ELR (cell line): ENCODE measurements at regions not wholly inside any gene's neighbourhood (a gene's known extent, or its start where the extent isn't known, plus 50 kb on each side); places are given as distances from the start of the nearest gene placed in this dataset.
"Not testable (repeated sequence)": the region's sequence is repeated elsewhere in the genome, so short reads cannot be mapped to it uniquely, and the experiment has no call there.

ENCODE experiments used
- DNase-seq: peaks from one replicate; pipeline ENCODE4 v3.0.0-alpha.2; 2015; ENCODE audit warnings: low read depth

DNA sequence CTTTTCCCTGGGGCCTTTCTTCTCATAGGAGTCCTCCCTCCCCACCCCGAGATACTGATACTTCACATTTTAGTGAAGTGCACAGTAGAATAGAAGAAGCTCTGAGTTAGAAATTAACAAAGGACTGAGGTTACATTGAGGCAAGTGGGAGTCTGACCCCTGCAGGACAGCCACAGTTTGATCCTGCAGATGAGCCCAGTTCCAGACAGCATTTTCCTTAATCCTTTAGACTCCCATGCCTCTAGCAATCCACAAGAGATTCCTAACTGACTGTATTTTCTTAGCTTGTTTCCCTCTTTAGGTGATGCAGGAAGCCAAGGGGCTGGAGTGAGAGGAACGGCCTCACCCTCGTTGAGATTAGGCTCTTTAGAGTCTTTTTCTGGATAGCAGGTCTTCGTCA is 204.0 kb downstream of the CYRIA start:
- DNase-seq = no peak

DNA sequence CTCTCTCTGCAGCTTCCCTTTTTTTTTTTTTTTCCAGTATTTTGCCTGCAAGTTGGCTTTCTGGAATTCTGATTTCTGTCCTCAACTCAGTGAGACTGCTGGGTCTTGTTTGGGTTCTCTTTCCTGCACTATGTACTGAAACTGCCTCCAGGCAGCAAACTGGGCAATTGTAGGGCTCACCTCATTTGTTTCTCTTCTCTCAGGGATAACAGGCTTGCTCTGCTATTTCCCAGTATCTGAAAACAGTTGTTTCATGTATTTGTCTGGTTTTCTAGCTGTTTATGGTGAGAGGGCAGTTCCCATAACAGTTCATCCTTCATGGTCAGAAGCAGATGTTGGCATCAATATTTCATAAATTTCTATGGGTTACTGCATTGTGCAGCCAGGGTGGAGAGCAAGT is 206.0 kb downstream of the CYRIA start:
- no peak for DNase-seq

DNA sequence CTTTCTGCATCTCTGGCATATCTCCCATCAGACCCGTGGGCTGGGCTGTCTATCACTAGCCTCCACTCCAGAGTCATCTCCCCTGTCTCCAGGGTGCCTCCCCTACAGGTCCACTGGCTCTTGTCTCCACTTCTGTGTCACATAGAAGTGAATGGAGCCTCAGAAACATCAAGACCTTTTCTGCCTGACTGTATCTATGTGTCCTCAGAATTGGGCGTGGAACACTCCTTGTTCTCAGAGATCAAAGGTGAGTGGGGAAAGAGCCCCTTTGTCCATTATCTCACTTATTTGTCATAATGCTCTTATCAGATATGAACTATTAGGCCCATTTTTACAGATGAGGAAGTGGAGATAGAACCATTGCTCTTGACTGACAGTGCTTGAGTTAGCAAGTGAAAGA is 211.0 kb downstream of the CYRIA start:
- DNase-seq = no peak

DNA sequence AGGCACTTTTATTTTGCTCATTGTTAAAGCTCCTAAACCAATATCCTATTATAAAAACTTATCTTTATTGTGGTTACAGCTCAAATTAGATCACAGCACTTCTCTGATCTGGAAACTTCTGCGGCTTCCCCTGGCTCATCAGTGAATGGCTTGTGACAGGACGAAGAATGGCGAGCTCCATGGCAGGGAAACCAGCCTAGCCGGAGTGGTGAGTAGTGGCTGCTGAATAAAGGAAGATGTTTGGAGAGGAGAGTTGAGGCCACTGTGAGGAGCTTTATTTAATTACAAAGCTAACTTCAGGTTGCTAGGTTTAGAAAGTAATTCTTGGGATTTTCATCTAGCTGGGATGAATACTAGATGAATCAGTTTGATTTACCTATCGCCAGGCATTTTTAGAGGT is 213.5 kb downstream of the CYRIA start:
- no peak for DNase-seq

DNA sequence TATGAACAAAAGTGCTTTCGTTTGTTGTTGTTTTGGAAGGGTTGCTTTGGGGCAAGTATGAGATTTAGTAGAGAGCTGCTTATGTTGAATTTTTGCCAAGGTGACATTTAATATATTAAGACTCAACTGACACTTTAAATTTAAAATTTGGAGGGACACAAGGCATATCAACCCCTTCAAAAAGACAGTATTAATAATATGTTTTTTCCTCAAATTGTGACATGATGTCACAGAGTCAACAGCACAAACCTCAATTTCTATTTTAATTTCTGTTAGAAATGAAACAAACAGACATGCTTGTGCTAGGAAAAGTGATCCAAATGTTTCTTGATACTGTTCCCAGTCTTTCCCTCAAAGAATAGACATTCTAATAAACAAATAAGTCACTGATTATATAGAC is 218.9 kb downstream of the CYRIA start:
- no peak for DNase-seq

DNA sequence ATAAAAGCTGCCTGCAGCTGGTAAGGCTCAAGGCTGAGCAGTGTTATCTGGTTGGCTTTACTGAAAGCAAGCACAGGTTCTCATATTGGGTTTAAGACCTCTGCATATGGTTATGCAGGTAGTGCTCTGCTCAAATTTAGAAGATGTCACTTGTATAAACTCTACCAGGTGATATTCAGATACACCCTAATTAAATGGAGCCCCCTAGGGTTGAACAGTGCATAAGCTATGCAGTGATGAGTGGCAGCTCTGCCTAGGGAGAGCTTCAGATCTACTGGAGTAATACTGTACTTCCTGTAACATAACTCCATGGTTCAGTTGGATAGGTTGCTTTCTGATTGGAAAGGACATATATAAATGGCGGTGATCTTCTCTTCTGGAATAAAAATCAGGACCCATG is 222.7 kb downstream of the CYRIA start:
- DNase-seq = no peak

DNA sequence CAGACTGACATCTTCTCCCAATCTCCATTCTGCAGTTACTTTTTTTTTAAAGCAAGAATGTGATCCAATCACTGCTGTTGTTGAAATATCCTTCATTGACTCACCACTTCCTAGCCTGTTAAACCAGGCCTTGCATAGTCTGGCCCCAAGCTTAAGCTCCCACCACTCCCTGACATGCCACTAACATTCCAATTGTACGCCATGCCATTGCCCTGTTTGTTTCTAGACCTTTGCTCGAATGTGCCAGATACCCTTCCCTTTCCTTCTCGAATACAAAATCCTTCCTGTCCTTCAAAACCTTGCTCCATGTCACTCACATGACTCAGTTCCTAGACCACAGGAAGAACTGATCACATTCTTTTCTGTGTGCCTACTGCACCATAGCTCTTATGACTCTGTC is 224.2 kb downstream of the CYRIA start:
- DNase-seq = no peak

DNA sequence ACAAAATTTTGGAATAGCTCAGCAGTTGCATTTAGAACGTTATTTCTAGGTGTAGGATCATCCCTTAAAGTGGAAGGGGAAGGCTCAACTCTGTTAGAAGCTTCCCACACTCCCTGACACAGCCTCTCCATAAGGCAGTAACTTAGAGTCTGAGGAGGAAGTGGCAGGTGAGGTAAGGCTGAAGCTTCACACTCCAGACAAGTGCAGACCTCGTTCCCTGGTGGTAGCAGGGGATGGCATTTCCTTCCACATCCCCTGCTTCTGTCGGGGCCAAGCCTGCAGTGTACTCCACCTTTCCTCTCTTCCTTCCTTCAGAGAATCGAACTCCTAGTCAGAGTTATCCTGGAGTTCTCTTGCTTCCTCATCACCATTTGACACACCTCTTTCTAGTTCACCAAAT is 224.7 kb downstream of the CYRIA start:
- no peak for DNase-seq

DNA sequence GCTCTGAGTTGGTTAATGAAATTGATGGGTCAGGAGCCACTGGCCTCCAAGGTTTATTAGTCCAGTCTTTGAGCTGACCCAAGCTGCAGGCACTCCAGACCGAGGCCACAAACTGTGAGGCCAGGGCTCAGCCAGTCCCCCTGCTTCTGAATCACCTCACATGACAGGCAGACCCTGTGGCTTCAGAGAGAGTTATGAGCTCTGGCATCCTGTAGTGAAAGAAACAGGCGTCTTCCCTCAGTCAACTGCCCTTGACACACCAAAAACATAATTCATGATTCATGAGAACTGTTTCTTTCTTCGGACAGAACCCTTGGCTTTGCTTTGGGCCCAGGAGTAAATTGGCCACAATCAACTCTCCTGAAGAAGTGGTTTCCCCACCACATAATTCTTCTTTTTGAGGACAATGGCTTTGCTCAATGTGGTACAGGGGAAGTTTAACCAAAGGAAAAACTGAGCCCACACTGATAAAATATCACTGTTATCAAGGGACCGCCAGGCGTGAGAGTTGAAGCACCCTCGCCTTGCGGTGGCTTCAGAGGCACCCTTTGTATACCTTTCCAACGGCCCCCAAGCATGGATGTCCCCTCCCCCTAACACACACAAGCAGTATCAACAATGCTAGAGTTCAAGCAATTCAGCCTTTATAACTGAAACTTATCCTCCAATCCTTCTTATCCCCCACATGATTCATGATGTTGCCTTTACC is 226.9 kb downstream of the CYRIA start:
- no peak for DNase-seq

DNA sequence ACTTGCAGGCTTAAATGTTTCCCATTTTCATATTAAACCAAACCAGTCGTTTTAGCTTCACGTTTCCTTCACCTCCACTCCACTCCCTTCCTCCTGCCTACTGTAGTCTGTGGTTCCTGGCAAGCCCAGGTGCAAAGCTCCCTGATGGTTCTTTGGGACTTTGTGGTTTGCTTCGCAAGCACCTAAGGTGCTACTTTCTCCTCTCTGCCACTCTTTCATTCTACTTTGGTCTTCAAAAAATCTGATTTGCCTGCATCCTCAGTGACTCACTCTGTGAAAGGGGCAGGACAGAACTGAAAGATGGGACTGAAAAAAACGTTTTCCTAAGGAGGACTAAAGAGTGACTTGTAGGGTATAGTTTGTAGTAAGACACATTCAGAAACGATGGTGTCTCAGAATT is 228.4 kb downstream of the CYRIA start:
- no peak for DNase-seq

DNA sequence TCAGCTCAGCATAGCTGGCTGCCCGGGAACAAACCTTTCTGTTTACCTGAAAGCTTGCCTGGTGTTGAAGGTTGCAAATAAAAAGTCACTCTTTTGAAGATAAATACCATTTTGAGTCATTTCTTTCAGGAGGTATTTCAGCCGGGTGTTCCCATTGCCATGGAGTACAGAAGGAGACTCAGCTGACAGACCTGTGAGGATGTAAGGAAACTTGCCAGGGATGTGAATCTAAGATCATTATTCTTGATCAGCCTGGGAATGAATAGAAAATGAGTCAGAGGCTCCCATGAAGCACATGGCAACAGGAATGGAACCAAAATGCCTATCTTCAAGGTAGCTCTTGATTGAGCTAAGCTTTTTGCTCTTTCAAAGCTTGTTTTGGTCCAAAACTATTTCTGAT is 231.2 kb downstream of the CYRIA start:
- no peak for DNase-seq

DNA sequence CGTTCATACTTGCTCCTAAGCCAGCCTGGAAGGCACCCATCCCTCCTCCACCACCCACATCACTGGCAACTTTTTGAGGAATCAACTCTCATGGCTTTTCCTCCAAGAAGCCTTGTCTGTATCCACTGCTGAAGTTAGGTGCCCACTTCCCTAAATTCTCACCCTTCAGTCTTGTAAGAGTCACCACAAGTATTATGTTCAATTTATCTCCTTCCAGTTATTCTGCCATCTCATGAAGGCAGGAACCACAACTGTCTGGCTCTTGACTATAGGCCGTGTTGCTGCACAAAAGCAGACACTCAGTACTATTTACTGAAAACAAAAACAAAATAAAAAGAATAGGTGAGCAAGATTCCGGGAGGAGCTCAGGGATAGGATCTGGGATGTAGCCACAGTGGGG is 234.8 kb downstream of the CYRIA start:
- no peak for DNase-seq

DNA sequence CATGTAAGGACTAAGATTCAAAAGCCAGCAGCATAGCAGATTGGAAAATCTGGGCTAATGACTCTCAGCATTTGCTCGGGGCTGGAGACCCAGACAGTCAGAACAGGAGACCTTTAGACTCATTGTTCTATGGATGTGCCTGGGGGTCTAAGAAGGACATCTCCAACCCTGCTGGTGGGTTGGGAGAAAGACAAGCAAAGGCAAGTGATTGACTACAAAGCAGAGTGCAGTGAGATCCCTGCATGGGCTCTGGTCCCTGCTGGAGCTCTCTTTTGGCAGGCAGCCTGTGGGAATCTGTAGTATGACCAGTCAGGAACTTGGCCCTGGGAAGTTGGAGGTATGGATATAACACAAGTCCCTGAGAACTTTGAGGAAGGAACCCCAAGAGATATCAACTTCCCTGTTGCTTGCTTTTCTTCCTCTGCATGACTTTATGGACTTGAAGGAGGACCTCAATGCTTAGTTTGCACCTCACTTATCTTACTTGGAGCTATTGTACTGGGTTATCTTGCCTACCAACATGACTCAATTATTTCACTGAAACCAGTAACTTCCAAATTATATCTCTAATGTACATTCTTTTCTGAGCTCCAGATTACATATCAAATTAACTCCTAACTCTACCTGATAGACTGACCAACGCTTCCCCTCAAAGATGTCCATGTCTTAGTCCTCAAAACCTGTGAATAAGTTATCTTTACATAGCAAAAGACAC is 236.0 kb downstream of the CYRIA start:
- no peak for DNase-seq

DNA sequence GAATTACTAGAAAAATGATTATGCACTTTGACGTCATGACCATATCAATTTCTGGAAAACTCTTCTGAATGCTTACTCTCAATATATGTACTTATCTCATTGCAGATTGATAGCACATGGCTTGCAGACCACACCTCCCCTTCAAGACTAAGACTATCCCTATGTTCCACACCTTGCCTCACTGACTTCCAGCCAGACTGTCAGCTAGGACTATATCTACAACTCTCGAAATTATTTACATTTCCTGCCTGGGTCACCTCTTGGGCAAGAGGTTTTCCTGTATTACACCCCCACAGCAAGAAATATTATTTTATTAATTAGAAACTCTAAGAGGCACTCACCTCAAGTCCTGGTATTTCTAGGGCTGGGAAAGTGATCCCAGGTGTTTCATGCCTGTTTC is 236.6 kb downstream of the CYRIA start:
- no peak for DNase-seq

DNA sequence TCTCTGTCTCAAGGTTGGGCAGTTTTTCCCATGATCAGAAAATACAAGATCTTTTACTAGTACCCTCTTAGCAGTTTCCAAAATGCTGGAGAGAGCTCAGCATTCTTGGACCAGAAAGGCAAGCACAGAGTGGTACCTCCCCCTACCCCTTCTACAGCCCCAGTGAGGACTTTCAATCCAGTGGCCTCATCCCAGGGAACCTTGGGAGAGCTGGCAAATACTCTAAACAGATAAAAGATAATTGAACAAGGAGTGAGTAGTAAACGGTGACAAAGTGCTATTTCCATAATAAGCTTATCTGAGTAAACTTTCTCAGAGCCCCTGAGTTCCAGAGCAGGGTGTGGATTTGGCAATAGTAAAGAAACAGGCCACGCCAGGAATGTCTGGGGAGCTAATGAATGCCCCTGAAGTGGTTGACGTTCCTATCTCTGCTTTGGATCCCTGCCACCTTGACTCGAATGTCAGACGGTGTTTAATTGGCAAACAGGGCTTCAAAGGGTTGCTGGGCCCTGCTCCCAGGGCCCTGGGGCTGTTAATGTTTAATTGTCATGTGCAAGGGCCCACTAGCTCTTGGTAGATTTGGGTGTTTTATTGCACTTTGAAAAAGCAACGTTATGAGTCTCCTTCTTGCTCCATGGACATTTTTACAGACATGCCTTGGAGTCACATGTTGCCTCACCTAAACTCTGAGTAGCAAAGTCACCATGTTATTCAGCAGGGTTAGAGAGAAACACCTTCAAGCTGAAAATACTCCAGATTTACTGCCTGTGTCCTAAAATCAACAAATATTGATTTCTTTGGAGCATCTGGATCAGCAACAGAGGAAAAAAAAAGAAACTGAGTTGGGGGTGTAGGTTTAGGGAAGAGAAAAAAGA is 239.9 kb downstream of the CYRIA start:
- no peak for DNase-seq

DNA sequence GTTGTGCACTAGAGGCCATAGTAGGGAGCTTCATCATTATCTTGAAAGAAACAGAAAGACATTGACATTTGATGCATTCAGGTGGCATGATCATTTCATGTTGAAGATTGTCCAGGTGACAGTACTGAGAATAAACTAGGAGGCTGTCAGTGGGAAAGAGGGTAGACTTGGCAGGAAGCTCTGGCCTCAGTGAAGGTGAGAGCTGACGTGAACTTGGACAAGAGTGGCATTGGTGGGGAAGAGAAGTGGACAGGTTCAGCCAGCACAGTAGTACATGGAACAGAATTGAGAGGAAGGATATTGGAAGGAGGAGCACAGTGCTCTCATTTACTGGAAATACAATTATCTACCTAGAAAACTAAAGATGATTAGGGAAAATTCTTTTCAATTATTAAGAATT is 245.2 kb downstream of the CYRIA start:
- no peak for DNase-seq

DNA sequence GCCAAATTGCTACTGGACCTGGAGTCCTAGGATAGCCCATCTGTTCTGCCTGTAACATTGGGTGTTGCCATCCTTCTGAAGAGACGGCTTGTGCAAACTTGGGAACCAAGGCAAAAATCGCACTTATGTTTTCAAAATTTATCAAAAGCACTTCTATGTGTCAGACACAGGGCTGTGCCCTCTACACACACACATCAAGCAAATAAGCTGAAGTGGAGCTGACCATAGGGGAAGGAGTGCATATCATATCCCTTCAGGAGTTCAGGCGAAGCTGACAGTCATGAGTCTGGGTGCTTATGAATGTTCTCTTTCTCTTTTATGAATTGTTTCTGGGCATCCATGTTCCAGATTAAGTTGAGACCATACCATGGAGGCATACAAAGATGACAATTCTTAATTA is 247.9 kb downstream of the CYRIA start:
- DNase-seq = no peak

DNA sequence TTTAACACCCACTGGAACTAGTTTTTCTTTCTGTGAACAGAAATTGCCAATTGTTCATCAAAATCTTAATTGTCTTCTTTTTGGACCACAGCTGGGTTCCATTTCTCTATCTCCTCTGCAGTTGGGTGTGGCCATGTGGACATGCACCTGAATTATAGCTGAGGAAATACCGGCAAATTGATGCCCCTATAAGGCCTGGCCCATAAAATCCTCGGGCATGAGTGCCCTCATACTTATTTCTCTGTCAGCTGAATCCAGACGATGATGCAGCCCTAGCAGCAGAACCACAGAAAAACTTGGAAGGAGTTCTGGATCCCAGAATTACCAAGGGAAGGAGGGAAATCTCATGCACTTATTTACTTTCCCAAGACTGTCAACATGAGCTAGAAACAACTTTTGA is 249.0 kb downstream of the CYRIA start:
- no peak for DNase-seq

DNA sequence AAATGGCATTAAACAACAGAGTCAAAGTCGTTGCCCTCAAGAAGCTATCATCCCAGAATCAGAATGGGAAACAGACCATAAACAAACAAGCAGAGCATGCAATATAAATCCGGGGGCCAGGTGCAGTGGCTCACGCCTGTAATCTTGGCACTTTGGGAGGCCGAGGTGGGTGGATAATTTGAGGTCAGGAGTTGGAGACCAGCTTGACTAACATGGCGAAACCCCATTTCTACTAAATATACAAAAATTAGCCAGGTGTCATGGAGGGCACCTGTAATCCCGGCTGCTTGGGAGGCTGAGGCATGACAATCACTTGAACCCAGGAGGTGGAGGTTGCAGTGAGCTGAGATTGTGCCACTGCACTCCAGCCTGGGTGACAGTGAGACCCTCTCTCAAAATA is 249.8 kb downstream of the CYRIA start:
- DNase-seq = not testable (repeated sequence)

DNA sequence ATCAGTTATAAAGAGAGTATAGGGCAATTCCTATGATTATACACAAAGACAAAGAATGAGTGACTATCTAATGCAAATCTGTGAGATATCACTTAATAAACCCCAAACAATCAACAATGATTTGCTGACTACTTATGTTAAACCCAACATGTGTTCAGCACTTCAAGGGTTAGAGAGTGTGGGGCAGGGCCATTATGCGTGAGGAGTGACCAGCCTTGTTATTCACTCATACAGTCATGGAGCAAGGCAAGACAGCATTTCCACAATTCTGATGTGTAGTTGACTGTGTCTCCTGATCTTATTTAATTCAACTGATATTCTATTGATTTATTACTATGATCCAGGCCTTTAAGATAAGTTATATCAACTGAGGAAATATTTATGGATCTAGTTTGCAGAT is 251.7 kb downstream of the CYRIA start:
- DNase-seq = no peak

DNA sequence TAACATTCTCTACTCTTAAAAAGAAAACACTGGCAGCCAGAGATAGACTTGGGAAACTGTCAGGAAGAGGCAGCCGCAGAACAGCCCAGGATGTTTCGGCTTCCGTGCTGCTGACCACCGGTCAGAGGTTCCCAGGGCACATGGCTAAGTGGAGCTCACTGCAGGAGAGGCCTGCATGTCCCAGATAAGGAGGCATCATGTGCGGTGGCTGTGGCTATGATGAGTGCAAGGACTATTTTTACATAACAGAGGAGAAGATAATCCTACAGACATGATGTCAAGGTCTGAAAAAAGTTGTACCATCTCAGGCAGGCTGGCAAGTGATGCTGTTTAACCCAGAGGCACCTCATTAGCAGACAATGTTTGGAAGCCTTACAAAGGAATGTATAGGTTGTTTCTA is 252.3 kb downstream of the CYRIA start:
- no peak for DNase-seq

DNA sequence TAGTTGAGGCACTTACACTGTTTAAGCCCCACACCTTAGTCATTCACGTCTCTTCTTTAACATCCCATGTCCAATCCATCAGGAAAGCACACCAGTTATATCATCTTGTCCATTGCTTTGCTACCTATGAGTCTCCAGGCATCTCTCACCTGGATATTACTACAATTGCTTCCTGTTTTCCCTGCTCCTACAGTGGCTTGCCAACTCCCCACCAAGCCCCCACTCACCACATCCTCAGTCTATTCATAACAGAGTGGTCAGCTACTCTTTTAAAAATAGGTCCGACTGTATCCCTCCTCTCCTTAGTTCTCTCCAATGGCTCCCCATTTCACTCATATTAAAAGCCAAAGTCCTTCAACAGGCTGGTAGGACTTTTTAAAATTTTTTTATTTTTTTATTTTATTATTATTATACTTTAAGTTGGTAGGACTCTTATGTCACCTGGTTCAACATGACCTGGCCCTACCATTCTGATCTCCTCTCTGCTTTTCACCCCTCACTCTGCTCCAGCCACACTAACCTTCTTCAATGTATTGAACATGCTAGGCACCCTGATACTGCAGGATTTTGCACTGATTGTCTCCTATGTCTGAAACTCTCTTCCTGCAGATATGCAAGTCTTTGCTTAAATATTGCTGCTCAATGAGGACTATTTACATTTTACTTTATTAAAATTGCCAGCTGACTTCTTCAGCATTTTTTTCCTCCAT is 253.2 kb downstream of the CYRIA start:
- no peak for DNase-seq
